DMS114 treated with DMSO at 0.1 percent for 48 hours (cell line): ENCODE measurements at regions not wholly inside any gene's neighbourhood (a gene's known extent, or its start where the extent isn't known, plus 50 kb on each side); places are given as distances from the start of the nearest gene placed in this dataset.

Experiments
- DNase-seq: peaks from one replicate; lab custom pipeline; 2025; ENCODE audit not compliant: unreplicated experiment; lab: John Stamatoyannopoulos, UW

GRCh38 chr6:98586163-98586562, 248.2 kb upstream of the POU3F2 start:
- no peak for DNase-seq

GRCh38 chr6:98587555-98587954, 246.8 kb upstream of the POU3F2 start:
- no peak for DNase-seq

- no peak for DNase-seq
Measured at GRCh38 chr6:98589536-98589935, 244.8 kb upstream of the POU3F2 start.

- DNase-seq = no peak
Measured at GRCh38 chr6:98590136-98590681, 244.2 kb upstream of the POU3F2 start.

- DNase-seq = no peak
Measured at GRCh38 chr6:98590997-98591396, 243.4 kb upstream of the POU3F2 start.

GRCh38 chr6:98593676-98594075, 240.7 kb upstream of the POU3F2 start:
- DNase-seq = no peak

GRCh38 chr6:98601716-98602115, 232.7 kb upstream of the POU3F2 start:
- DNase-seq = no peak

GRCh38 chr6:98605705-98606104, 228.7 kb upstream of the POU3F2 start:
- no peak for DNase-seq

GRCh38 chr6:98627129-98627775, 207.1 kb upstream of the POU3F2 start:
- DNase-seq = no peak

- DNase-seq = no peak
Measured at GRCh38 chr6:98633886-98634285, 200.5 kb upstream of the POU3F2 start.

- no peak for DNase-seq
Measured at GRCh38 chr6:98634569-98634968, 199.8 kb upstream of the POU3F2 start.

- DNase-seq = no peak
Measured at GRCh38 chr6:98635191-98635590, 199.2 kb upstream of the POU3F2 start.

- DNase-seq = no peak
Measured at GRCh38 chr6:98636941-98637340, 197.4 kb upstream of the POU3F2 start.

- DNase-seq = no peak
Measured at GRCh38 chr6:98639089-98639635, 195.2 kb upstream of the POU3F2 start.

GRCh38 chr6:98640366-98640765, 194.0 kb upstream of the POU3F2 start:
- DNase-seq = no peak

GRCh38 chr6:98641949-98642719, 192.2 kb upstream of the POU3F2 start:
- no peak for DNase-seq

GRCh38 chr6:98644063-98644462, 190.3 kb upstream of the POU3F2 start:
- DNase-seq = no peak

GRCh38 chr6:98648211-98648914, 186.0 kb upstream of the POU3F2 start:
- no peak for DNase-seq

GRCh38 chr6:98650941-98651340, 183.4 kb upstream of the POU3F2 start:
- no peak for DNase-seq

- no peak for DNase-seq
Measured at GRCh38 chr6:98653179-98653578, 181.2 kb upstream of the POU3F2 start.

GRCh38 chr6:98657764-98658163, 176.6 kb upstream of the POU3F2 start:
- DNase-seq = no peak
